GM21737 (cell line): ENCODE measurements at regions not wholly inside any gene's neighbourhood (a gene's known extent, or its start where the extent isn't known, plus 50 kb on each side); places are given as distances from the start of the nearest gene placed in this dataset.
A peak's percentile ranks its signal among the peaks of the same experiment; 100 is the strongest.

Experiments
- ATAC-seq: cut with Tn5 transposase; IDR thresholded peaks from one replicate; pipeline ENCODE4 v1.9.1; 2021; ENCODE audit warnings: mild to moderate bottlenecking, moderate library complexity; ENCODE audit not compliant: unreplicated experiment

GRCh38 chr2:12161085-12161484, 414.7 kb downstream of the LPIN1 start:
- no peak for ATAC-seq

DNA sequence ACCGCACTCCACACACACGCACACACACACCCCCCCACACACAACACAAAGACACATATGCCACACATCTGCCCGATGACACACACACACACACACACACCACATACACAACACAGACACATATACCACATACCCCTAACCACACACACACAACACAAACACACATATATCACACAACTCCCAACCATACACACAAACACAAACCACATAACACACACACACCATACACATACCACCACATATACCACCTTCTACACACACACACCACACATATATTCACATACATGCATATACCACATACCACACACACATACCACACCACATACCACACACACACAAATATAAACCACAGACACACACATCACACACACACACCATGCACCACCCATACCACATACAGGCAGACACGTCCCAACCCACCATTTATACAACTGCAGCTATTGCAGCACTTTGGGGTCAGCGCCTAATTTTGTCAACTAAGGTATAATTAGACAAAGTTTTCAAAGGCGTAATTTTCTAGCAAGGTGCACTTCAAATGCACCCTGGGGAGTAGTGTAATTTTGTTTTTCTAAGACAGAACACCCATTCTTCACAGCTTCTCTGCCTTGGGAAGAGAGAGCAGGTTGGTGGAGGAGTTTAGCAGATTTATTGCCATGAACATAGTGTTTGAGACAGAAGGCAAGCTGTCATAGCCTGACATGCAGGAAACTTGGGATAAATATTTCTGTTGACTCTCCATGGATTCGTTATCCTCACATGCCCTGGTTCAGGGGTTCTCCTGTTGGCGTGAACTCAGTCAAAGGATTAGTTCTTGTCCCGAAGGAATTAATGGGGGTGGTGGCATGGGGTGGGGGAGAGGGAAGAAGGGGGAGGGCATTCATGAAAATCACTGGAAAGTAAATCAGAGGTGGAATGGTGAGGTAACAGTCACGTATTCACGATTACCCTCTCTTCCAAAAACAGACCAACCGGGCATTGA, 416.1 kb downstream of the LPIN1 start:
- ATAC-seq = no peak

- ATAC-seq = no peak
These were observed 417.4 kb downstream of the LPIN1 start for GRCh38 chr2:12163866-12164265.

- ATAC-seq = no peak
These were observed 418.3 kb downstream of the LPIN1 start for GRCh38 chr2:12164689-12165088.

- no peak for ATAC-seq
These were observed 421.3 kb downstream of the LPIN1 start for GRCh38 chr2:12167525-12168317.

DNA sequence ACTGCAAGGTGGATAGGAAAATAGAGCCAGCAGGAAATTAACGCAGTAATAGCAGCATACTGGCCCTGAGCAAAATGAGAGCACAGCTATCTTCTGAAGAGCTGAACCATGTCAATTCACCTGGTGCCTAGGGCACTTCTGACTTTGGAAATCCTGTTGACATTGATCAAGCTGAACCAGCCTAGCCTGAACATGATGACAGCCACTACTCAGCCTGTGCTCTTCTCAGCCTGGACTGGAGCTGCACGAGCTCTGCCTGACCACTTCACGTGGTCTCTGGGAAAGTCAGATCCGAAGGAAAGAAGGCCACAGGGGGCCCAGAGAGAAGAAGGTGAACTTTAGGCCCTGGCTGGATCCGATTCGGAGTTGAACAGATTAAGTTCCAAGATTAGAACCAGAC, 421.9 kb downstream of the LPIN1 start:
- ATAC-seq = no peak

DNA sequence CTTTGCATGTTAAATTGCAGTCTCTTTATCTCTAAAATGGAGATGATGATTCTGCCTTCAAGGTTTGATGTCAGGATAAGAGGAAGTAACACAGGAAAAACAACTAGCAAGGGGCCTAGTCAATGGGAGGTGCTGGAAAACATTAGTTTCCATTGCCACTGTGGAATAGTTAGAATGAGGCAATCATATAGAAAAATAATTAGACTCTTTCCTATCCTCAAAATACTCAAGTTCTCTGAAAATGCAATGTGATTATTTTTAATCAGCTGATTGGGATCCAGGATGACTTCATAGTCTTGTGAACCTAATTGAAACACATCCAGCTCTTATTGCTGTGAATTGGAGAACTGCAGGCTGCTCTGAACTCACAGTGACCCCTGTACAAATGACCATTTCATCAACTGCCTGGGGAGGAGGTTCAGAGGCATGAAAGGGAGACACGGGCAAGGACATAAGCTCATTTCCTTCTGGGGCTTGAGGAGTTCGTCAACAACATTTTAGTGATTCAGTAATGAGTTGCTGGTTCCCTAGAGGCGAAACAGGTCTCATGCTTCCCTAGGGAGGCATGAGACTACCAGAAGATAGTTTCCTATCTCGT, 422.5 kb downstream of the LPIN1 start:
- ATAC-seq = no peak

GRCh38 chr2:12169721-12170120, 423.3 kb downstream of the LPIN1 start:
- ATAC-seq = no peak

DNA sequence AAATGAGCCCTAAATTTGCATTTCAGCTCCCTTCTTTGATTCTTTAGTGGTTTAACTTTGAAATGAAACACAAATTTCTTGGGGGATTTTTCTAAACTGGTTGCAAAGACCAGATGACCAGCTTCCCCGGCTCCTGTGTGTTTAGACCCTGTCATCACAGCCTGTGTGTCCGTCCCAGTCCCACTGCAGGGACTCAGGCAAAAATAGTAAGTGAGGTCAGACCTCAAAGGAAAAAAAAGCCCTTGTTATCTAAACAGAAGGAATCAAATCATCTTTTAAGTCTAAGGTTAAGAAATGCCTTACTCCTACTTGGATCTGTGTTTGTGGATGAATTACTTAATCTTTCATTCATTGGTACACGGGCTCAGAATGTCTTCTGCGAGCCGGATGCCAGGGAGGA, 423.7 kb downstream of the LPIN1 start:
- ATAC-seq = no peak

DNA sequence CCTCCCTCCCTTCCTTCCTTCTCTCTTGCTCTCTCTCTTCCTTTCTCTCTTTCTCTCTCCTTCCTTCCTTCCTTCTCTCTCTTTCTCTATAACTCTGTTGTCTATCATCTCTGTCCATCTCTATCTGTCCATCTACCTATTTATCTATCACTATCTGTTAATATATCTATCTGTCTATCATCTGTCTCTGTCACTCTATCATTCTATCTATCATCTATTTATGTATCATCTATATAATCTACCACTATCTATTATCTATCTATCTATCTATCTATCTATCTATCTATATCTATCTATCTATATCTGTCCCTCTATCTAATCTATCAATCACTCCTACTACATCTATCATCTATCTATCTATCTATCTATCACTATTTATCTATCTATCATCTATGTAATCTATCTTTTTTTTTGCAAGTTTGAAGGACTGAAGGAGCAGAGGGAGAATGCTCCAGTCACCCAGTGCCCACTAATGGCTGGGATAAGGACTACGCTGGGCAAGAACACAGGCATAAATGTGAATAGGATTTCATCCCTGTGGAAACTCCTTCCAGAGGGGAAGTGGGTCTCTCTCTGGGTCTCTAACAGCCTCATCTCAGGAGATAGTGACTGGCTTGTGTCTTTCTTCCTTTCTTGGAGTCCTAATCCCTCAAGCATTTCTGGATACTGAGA, 427.0 kb downstream of the LPIN1 start:
- ATAC-seq = no peak

DNA sequence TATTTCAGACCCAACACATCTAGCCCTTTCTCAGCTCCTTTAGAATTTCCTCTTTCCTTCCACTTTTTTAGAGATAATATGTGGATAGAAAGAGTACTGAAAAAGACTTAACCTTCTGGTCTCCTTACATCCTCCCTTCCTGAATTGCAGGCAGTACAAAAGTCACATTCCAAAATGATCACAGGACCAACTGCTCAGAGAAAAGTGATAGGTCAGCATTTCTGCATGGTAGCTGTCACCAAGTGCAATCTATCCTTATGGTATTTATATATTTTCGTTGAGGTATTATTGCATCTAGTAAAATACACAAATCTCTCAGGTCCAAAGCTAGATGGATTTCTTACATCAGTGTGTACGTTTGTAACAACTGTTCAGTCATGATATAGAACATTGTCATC, 427.5 kb downstream of the LPIN1 start:
- ATAC-seq = no peak

DNA sequence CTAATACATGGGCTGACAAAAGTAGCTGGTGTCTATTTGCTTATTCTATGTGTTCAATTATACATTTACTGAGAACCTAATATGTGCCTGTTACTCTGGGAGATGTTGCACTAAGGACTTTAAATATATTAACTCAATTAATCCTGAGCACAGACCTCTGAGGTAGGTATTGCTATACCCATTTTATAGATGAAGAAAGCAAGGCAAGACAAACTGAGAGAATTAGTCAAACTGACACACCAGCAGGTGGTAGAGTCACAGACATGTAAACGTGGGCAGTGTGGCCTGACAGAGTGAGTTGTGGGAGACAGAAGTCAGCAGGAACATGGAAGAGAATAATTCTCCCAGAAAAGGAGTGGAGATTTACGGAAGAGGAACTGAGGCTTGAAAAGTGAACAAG, 428.9 kb downstream of the LPIN1 start:
- no peak for ATAC-seq

DNA sequence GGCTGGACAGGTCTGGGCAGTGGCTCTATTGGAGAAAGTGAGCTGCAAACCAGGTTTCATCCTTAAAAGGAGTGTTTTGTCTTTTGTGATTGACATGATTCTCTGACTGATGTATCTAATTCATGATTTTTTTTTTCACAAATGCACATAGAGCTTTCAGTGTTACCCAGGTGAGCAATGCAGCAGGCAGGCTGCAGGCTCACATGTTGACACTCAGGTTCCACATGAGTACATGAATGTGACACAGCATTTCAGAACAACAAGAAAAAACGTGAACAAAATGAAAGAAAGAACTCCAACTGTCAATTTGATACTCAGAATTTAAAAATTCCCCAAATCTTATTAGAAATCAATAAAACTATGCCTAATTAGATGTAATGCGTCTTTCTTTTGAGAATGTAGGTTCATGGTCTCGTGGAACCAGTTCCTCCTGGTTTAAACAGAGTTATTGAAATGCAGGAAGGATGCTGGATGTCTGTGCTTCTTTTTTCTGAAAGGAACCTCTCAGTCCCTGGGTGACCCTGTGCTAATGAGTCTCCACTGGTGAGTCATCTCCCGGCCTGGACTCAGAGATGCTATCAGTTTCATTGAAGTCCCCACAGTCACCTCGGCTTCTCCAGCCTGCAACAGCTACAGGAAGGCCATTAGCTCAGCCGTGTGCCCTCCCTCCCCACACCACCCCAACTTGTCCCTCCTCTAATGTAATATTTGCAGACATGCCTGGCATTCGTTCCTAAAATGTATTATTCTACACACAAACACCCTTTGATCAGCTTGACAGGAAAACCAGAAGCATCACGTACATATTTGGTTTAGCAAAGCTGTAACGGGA, 430.4 kb downstream of the LPIN1 start:
- ATAC-seq = peak; percentile 89

- ATAC-seq = peak; percentile 80
These were observed 431.2 kb downstream of the LPIN1 start for GRCh38 chr2:12177455-12178288.

DNA sequence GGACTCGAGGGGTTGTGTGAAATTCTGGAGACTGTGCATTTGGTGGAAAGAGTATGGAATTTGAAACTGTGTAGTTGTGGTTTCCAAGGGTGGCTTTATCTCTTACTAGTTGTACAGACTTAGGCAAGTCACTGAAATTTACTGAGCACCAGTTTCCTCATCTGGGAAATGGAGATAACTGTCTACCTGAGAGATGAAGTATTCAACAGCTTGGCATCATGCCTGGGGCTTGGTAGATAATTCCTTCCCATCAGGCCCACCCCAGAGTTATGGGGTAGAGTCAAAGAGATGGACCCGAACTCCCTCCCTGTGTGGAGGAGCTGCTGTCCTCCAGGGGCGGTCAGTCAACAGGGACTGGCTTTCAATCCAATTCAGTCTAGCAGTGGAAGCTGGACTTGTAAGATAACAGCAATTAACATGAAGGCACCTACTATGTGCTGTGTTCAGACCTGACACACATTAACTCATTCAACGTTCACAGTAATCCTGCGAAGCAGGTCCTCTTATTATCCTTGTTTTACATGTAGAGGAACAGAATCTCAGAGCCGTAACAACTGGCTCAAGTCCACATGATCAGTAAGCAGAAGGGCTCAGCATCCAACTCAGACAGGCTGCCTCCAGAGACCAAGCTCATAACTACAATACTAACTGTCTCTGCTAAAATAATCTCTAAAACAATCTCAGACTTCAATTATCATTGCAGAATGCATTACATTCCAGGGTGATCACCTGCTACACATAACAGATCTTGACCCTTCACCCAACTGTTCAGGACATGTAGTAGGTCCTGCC, 432.1 kb downstream of the LPIN1 start:
- ATAC-seq = no peak

- ATAC-seq = no peak
These were observed 433.6 kb downstream of the LPIN1 start for GRCh38 chr2:12180031-12180430.

DNA sequence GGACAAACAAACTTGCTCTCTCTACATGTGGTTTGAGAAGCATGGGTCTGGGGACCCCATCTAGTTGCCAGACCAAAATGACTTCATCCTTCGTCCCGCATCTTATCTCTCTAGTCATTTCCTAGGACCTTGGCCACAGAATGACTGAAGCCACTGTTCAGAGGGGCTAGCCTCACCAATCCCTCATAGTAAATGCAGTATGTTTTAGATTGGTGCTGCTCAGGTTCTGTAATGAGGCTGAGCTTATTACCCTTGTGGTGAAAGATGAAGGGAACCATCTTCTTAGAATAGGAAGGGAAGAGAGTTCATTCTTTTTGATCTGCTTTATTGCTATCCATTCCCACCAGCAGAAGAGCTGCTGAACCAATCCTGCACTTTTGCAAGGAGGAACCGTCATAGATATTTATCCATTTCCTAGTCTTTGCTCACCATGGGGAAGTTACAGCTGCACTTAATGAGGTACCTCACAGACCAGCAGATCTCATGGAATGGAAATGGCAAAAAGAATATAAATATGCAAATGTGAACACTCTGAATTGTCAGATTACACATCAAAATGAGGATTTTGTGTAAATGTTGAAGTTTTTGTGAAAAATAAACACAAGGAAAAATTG, 436.7 kb downstream of the LPIN1 start:
- no peak for ATAC-seq

- no peak for ATAC-seq
These were observed 446.3 kb downstream of the LPIN1 start for GRCh38 chr2:12192762-12193161.
